ENCODE measurements at regions not wholly inside any gene's neighbourhood (a gene's known extent, or its start where the extent isn't known, plus 50 kb on each side); places are given as distances from the start of the nearest gene placed in this dataset.

DNA sequence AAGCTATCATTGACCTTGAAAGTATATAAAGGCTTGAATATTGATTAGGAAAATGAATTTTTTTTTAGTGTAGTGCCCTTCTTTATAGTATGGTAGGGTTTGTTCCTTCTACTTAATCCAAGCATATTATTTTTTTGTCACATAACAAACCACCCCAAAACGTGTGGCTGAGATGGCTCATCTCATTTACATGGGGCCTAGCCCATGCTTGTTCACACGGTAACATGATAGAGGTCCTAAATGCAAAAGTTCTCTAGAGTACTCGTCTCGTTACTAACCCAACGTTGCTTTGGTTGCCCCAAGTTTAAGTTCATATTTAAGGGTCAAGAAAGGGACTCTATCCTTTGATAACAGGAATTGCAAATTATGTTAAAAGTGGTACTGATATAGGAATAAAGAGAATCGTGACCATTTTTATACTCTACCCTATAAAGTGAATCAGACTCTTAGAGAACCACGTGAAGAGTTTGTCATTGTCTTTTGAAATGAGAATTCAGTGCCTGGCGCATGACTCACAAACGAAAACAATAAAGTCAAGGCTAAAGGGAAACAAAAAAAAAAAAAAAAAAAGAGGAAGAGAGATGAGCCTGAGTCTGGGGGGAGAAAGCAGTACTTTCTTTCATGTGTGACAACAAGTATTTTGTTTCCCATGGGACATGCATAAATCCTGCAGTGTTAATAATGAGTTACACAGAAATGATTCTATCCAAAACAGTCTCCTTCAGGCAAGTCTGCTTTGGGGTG is 402.8 kb upstream of the NWD2 start:
- no peak for DNase-seq

DNA sequence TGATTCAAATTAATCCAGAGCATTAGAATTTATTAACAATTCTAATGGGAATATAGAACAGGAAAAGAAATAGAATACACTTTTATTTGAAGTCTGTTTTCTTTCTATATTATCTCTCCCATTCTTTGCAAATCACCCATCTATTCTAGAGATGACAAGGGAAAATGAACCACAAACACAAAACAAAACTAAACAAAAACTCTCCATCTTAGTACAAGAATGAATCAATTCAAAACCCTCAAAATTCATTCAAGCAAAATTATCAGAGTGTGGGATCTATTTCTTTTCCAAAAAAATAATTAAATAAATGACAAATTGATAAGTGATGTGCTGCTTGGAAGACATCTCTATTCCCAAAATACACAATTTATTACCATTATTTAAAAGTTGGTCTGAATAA is 400.1 kb upstream of the NWD2 start:
- no peak for DNase-seq

DNA sequence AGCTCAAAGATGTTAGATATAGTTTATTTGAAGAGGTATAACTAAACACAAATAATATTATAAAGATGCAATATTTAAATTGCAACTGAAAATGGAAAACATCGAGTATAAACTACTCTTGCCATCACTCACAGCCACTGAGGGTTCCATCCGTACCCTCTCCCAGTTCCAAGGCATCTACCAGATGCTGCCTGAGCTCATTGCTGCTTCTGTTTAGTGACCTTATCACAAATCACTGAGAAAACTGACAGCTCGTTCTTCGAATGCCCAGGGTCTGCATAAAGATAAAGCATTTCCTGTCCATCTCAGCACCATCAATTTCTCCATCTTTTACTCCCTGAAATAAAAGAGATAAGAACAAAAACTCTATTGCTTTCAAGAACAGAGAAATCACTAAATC is 391.7 kb upstream of the NWD2 start:
- DNase-seq: no peak

GRCh38 chr4:36854554-36854953 is 390.0 kb upstream of the NWD2 start:
- DNase-seq: no peak

GRCh38 chr4:36863601-36864000 is 380.9 kb upstream of the NWD2 start:
- DNase-seq: no peak

- no peak for DNase-seq
Observed at GRCh38 chr4:36870121-36870520, 374.4 kb upstream of the NWD2 start.

GRCh38 chr4:36872679-36873078 is 371.9 kb upstream of the NWD2 start:
- DNase-seq: no peak

GRCh38 chr4:36884151-36884550 is 360.4 kb upstream of the NWD2 start:
- DNase-seq: no peak

DNA sequence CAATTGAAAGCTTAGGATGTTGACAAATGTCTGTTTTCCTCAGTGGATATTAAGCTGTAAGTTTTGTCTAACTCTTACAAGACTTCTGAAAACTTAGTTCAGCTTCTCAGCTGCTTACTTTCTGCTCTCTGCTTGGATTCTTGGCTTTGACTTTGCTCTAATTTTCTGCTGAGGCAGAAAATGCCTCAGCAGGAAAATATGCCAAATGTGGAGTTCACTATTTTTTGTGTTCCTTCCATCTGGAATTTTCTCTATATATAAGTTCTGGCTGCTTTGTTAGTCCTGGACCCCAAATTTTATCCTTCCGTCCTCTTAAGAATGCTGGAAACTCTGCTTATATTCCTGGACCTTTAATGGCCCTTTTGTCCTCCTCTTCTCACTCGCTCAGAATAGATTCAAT is 352.6 kb upstream of the NWD2 start:
- no peak for DNase-seq

GRCh38 chr4:36900446-36900987 is 344.0 kb upstream of the NWD2 start:
- DNase-seq: no peak

- DNase-seq: no peak
Observed at GRCh38 chr4:36904823-36905222, 339.7 kb upstream of the NWD2 start.

GRCh38 chr4:36914106-36914505 is 330.4 kb upstream of the NWD2 start:
- DNase-seq: no peak

GRCh38 chr4:36915717-36916116 is 328.8 kb upstream of the NWD2 start:
- DNase-seq: no peak

- no peak for DNase-seq
Observed at GRCh38 chr4:36917413-36917812, 327.1 kb upstream of the NWD2 start.

GRCh38 chr4:36919721-36920120 is 324.8 kb upstream of the NWD2 start:
- no peak for DNase-seq

DNA sequence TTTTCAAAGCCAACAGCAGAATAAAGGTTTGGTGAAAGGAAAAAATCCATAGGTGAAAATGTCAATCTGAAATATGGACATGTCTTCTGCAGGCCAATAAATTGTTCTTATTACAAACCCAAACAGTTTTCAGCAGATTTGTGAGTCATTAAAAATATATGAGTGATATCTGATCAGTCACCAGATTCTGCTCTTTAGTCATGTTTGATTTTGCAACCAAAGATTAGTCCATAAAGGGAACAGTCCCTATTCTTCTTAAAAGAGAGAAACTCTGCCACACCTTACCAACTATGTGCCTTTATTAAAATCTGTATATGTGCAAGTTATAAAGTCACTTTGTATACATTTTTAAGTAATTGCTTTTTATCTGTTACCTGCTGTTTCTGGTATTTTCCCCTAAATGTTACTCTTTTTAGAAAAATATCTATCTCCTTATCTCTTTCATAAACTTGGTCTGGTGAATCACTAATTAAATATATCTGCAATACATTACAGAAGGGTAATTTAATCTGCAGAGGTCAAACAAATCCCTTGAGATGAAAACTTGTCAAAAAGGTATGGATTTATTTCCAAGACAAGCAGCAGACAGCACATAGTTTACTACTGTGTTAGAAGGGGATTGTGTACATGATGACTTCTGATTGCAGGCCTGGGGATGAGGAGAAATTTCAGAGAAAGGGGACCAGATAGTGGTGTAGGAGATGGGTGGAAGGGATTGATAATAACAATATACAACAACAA is 322.9 kb upstream of the NWD2 start:
- DNase-seq: no peak

DNA sequence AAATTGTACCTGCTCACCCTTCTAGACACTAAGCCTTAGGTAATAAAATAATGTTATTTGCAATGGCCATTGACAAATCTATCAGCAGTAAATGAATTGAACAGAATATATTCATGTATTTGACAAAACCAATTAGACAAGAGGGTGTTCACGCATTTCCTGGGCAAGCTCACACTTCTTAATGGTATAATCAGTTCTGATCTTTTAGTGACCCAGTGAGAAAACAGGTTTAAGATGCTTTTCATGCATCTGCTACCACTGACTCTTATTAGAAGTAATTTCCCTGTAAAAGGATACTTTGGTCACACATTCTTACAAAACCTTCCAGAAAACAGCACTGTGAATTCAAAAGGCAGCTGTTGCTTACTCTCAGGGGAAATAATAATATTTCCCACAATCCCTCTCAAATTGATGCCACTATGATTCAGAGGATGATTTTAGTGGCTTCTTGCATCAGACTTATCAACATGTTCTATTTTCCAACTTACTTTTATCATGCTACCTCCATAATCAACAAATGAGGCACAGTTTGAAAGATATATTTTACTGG is 313.9 kb upstream of the NWD2 start:
- DNase-seq: no peak

- DNase-seq: no peak
Observed at GRCh38 chr4:36944232-36944631, 300.3 kb upstream of the NWD2 start.

DNA sequence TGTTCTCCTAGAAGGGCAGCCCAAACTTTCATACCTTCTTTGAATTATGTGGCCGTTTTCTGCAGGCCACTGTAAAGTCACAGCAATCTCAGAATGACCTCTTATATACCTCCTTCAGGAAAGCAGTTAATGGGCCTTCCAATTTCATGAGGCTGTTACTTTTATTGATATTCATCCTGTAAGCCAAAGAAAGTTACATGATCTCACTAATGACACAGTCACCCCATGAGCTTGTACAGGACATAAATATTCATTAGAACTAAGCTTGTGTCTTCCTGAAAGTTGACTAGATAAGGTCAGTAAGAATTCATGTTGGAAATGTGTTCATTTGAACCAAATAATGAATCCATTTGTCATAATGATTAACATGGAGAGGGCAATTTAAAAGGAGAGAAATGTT is 283.1 kb upstream of the NWD2 start:
- DNase-seq: no peak

DNA sequence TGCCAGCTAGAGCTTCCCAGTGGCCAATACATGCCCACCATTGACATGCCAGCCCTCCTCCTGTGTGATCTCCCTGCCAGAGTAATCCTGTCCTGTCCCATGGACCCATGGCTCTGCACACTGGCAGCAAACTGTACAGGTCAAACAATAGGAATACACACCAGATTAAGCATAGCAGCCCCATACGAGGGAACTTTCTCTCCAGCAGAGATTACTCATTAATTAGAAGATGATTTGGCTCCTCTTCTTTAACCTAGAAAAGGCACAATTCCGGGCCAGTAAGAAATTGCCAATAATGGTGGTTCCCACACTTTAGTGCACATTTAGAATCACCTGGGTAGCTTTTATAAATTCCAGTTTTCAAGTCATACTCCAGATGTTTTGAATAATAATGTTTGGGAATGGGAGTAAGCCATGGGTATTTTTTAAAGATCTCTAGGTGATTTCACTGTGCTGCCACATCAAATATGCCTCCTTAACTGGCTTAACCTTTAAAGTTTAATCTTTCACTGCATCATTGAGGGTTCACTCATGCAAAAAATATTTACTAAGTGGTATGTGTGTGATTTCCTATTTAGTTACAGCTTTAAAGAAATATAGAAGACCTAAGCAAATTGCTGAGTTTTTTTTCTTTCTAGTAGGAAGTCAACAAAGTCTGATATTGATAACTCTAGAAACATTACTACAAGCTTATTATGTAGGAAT is 277.6 kb upstream of the NWD2 start:
- DNase-seq: no peak

- no peak for DNase-seq
Observed at GRCh38 chr4:36979533-36979932, 265.0 kb upstream of the NWD2 start.

DNA sequence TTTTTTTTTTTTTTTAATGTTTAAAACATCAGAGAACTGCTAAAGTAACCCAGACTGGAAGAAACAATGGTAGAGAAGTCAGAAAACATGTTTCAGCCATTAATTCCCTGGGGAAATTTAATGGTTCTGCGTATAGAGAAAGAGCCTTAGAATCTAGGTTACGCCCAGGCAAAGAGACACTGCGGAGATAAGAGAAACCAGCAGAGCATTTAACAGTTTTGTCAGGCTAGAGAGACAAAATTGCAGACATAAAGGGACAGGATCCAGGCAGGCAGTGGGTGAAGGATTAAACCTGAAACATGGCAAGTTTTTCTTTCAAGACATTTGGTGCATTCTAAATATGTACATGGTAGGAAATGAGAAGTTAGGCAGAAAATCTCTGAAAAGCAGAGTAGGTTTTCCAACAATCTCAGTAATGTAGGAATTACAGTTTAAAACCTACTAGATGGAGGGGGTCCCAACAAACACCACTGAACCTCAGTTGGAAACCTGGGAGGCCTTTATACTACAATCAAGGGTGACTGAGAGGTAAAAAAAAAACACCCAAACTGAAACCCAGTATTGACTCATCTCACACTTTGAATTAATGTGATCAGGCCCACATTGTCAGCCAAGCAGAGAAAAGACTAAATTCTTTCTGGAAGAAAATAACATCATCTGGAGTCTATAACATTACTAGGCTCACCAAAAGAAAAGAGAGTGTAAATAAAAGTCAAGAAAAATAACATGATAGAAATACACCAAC is 254.2 kb upstream of the NWD2 start:
- no peak for DNase-seq

DNA sequence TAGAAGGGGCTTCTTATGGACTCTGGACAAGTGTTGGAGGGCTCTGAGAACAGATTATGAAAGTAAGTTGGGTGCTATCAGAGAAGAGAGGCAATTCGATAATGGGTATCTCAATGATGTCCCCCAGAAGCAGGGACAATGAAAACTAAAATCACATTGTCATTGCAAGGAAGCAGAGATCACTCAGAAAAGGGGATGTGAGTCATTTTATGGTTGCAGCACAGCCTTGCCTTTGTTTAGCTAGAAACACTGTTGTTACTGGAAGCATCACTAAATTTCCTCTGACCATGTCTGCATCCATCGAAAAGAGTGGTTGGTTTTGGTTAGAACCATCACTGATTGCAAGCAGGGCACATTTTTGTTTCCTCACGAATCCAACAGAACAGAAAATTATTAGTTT is 246.8 kb upstream of the NWD2 start:
- DNase-seq: no peak
